ENCODE measurements at regions not wholly inside any gene's neighbourhood (a gene's known extent, or its start where the extent isn't known, plus 50 kb on each side); places are given as distances from the start of the nearest gene placed in this dataset.

- Histone ChIP-seq H4K20me1 (ENCODE audit: insufficient read depth, low read length) (no peaks in the 10 kb centered on the region), H3K9me3 (replicated peaks; ENCODE audit: insufficient read depth, low read length) (no peaks in the 10 kb centered on the region), H3K4me2 (ENCODE audit: low read depth, low read length) (no peak overlapping the region), H3K27ac (ENCODE audit: low read length) (no peak overlapping the region), H3K9ac (ENCODE audit: low read length) (no peak overlapping the region), H3F3A (ENCODE audit: insufficient read depth, low read length) (no peaks in the 10 kb centered on the region), H3K27me3 (replicated peaks; ENCODE audit: insufficient read depth, low read length) (no peaks in the 10 kb centered on the region), H3K79me2 (ENCODE audit: low read length) (no peaks in the 10 kb centered on the region), H3K36me3 (replicated peaks; ENCODE audit: insufficient read depth, low read length) (no peaks in the 10 kb centered on the region), H3K4me1 (ENCODE audit: low read length) (no peaks in the 10 kb centered on the region), H3K9me2 (replicated peaks; ENCODE audit: insufficient read depth, low read length) (no peaks in the 10 kb centered on the region), H3K4me3 (ENCODE audit: low read length) (no peak overlapping the region), H2AFZ (ENCODE audit: low read length) (no peak overlapping the region)
- DNase-seq: no peak
- TF ChIP-seq EZH2phosphoT487 (IDR thresholded peaks at IDR 0.05; ENCODE audit: low read length): no peak
- TF ChIP-seq CTCF (IDR thresholded peaks at IDR 0.05; ENCODE audit: low read length): no peak
- TF ChIP-seq EZH2 (optimal IDR thresholded peaks at IDR 0.05; ENCODE audit: low read depth, low read length): no peak
Observed at GRCh38 chr1:79603843-79604242, 597.3 kb upstream of the ADGRL4 start.

GRCh38 chr1:79599257-79599656, 592.7 kb upstream of the ADGRL4 start:
- Histone ChIP-seq H3K4me1 (ENCODE audit: low read length) (no peaks in the 10 kb centered on the region), H2AFZ (ENCODE audit: low read length) (no peak overlapping the region), H3K27me3 (replicated peaks; ENCODE audit: insufficient read depth, low read length) (no peaks in the 10 kb centered on the region), H3K9me2 (replicated peaks; ENCODE audit: insufficient read depth, low read length) (no peaks in the 10 kb centered on the region), H3K36me3 (replicated peaks; ENCODE audit: insufficient read depth, low read length) (no peaks in the 10 kb centered on the region), H3K9ac (ENCODE audit: low read length) (no peak overlapping the region), H3K79me2 (ENCODE audit: low read length) (no peaks in the 10 kb centered on the region), H3K4me3 (ENCODE audit: low read length) (no peak overlapping the region), H3K9me3 (replicated peaks; ENCODE audit: insufficient read depth, low read length) (no peaks in the 10 kb centered on the region), H4K20me1 (ENCODE audit: insufficient read depth, low read length) (no peaks in the 10 kb centered on the region), H3F3A (ENCODE audit: insufficient read depth, low read length) (no peaks in the 10 kb centered on the region), H3K27ac (ENCODE audit: low read length) (no peak overlapping the region), H3K4me2 (ENCODE audit: low read depth, low read length) (no peak overlapping the region)
- TF ChIP-seq CTCF (IDR thresholded peaks at IDR 0.05; ENCODE audit: low read length): no peak
- TF ChIP-seq EZH2 (optimal IDR thresholded peaks at IDR 0.05; ENCODE audit: low read depth, low read length): no peak
- no peak for TF ChIP-seq EZH2phosphoT487 (IDR thresholded peaks at IDR 0.05; ENCODE audit: low read length)
- no peak for DNase-seq

- no peaks in the 10 kb centered on the region for H3F3A ChIP-seq (ENCODE audit: insufficient read depth, low read length)
- TF ChIP-seq EZH2 (optimal IDR thresholded peaks at IDR 0.05; ENCODE audit: low read depth, low read length): no peak
- no peak for TF ChIP-seq CTCF (IDR thresholded peaks at IDR 0.05; ENCODE audit: low read length)
- no peak for TF ChIP-seq EZH2phosphoT487 (IDR thresholded peaks at IDR 0.05; ENCODE audit: low read length)
Observed at GRCh38 chr1:79595931-79596330, 589.4 kb upstream of the ADGRL4 start.

More at GRCh38 chr1:79595931-79596330, 589.4 kb upstream of the ADGRL4 start:
- Histone ChIP-seq H3K9ac (ENCODE audit: low read length) (no peak overlapping the region), H3K36me3 (replicated peaks; ENCODE audit: insufficient read depth, low read length) (no peaks in the 10 kb centered on the region), H3K9me3 (replicated peaks; ENCODE audit: insufficient read depth, low read length) (no peaks in the 10 kb centered on the region), H3K9me2 (replicated peaks; ENCODE audit: insufficient read depth, low read length) (no peaks in the 10 kb centered on the region), H4K20me1 (ENCODE audit: insufficient read depth, low read length) (no peaks in the 10 kb centered on the region), H3K4me3 (ENCODE audit: low read length) (no peak overlapping the region), H3K79me2 (ENCODE audit: low read length) (no peaks in the 10 kb centered on the region), H2AFZ (ENCODE audit: low read length) (no peak overlapping the region), H3K27me3 (replicated peaks; ENCODE audit: insufficient read depth, low read length) (no peaks in the 10 kb centered on the region), H3K4me1 (ENCODE audit: low read length) (no peaks in the 10 kb centered on the region), H3K4me2 (ENCODE audit: low read depth, low read length) (no peak overlapping the region), H3K27ac (ENCODE audit: low read length) (no peak overlapping the region)
- DNase-seq: no peak

All from MM.1S (cell line).